HG02642 (cell line): ENCODE measurements at regions not wholly inside any gene's neighbourhood (a gene's known extent, or its start where the extent isn't known, plus 50 kb on each side); places are given as distances from the start of the nearest gene placed in this dataset.

Source experiments
- ATAC-seq: cut with Tn5 transposase; IDR thresholded peaks from one replicate; pipeline ENCODE4 v1.9.1; 2021; ENCODE audit warnings: mild to moderate bottlenecking; ENCODE audit not compliant: unreplicated experiment, poor library complexity

- ATAC-seq = no peak
Observed at GRCh38 chr5:135130261-135131215, 96.5 kb upstream of the PITX1 start.

- no peak for ATAC-seq
Observed at GRCh38 chr5:135129307-135129706, 95.3 kb upstream of the PITX1 start.

GRCh38 chr5:135128361-135128760 lies 94.3 kb upstream of the PITX1 start:
- no peak for ATAC-seq

DNA sequence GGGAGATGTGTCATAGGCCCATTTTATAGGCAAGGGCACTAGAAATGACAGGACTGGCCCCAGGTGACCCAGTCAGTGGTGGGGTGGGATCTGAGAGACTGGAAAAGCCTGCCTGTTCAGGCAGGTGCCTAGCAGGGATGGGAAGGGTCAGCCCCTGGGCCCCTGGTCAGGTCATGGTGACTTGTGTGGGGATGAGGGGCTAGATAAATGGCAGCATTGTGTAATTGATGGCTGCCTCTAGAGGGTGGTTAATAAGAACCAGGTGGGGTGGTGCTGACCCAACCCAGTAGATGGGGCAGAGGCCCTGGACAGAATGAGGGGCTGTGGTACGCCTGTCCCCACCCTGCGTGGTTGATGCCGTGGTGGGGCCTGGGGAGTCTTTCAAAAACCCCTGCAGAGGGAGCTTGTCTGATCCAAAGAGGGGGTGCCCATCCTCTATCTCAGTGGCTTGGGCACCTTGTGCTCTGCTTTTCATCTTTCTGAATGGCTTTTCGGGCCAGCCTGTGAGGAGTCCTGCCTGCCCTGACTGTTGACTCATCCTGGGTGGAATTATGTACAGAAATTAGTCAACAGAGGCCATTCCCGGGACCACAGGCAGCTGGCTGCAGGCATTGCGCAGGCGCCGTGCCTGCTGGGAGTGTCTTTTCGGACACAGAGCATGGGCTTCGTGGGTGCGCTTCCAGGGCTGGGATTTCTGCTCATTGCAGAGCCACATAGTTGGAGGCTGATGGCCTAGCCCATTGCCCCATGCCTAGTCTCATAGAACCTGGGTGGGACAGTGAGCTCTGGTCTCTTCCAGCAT lies 93.6 kb upstream of the PITX1 start:
- no peak for ATAC-seq

DNA sequence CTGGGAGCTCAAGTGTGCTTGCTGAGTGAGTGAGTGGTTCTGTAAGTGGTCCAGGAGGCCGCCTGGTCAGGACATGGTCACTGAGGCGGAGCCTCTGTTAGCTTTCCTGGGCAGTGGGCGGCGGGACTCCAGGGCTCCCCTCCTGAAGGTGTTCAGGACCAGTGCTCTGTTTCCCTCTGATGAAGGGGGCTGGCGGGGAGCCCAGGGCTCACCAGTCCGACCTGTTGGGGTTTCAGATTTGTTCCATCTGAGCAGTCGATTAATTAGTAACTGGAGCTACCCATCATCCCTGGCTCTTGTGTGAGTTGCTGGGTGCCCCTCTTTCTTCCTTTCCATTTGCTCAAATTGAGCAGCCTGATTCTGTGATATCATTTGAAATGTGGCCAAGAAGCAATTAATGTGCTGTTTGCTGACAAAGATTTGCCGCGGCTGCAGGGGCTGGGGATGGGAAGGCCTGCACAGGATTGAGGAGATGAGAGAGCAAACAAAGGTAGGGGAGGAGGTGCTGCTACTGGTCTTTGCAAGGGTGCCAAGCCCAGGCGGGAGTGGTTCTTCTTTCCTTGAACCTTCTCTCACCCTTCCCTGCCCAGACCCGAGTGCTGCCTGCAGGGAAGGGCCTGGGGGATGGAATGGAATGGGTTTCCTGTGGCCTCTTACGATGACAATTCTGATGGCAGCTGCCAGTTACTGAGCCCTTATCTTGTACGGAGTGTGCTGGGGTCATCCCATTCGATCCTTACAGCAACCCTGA lies 92.8 kb upstream of the PITX1 start:
- ATAC-seq = no peak

GRCh38 chr5:135124724-135125123 lies 90.7 kb upstream of the PITX1 start:
- no peak for ATAC-seq

DNA sequence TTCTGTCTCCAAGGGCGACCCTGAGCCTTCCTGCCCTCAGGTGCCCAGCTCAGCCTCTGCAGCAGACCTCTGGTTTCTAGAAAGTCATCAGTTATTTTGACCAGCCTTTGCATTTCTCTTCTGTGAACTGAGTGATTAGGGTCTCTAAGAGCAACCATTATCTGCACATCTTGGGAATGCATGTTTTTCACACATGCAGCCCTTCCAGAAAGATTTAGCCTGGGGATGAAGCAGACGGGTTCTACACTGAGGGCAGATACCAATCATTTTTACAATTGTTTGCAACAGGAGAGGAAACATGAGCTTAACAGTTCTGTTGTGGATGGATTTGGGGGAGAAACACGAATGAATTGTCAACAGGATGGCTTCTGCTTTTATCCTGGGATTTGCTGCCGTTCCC lies 90.1 kb upstream of the PITX1 start:
- ATAC-seq = no peak

DNA sequence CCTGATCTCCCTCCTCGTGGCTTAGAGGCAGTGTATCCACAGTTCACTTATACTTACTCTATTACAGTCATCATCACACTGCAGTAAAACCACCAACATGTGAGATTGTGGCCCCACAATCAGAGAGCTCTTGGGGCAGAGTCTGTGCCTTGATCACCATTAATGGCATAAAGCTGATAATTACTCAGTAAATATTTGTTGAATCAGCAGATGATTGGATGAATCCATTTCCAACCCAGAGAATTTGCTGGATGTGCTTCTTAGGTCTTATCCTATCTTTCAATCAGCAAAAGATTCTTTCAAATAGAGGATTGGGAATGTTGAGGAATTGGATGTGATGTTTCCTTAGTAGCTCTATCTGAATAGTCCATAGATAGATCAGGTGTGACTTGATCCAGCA lies 88.8 kb upstream of the PITX1 start:
- no peak for ATAC-seq

DNA sequence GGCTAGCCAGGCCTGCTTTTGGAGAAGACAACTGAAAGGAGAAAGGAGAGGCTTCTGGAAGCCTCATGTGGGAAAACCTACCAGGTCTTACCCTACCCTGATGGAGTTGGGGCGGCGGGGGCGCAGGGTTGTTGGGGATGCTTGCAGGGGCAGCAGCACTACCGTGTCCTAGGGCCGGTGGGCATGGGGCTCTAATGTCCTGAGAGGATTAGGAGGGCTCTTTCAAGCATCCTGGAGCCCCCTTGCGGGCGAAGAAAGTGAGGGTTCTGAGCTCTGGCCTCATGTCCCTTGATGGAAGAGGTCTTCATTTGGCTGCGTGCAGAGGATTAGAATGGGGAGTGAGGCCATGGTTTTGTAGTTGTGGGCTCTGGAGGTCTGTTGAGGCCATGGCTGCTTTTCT lies 86.9 kb upstream of the PITX1 start:
- no peak for ATAC-seq

- no peak for ATAC-seq
Observed at GRCh38 chr5:135119481-135119880, 85.5 kb upstream of the PITX1 start.

- no peak for ATAC-seq
Observed at GRCh38 chr5:135117590-135117989, 83.6 kb upstream of the PITX1 start.

DNA sequence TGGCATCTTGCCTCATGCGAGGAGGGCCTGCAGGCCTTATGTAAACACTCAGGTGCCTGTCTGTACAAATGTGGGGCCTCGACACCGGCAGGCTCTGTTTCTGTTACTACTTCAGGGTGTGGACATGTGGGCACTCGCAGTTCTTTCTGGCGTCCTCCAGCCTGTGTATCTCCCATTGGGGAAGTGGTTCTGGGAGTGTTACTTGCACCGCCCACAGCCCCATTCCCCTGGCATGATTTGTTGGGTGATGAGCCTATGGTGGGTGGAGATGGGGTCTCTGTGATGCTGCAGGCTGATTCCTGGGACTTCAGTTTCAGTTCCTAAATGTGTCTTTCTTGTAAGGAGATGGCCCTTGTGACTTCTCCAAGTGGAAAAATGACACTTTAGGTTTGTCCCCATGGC lies 82.1 kb upstream of the PITX1 start:
- ATAC-seq = no peak

DNA sequence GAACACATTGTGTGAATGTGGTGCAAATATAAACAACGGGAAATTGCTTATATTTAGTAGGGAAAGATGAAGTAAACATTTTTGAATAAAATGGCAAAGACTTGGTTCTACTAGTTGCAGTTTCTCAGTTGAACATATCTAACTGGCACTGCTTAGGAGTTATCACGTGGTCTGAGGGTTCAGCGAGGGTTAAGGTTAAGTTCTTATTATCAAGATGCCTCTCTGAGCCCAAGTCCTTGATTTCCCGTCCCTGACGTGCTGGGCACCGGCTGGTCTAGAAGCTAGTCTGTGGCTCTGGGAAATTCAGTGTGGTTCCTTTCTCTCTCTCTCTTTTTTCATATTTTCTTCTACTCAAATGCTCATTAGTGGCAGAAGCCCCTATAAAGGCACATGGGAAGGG lies 81.6 kb upstream of the PITX1 start:
- no peak for ATAC-seq

- no peak for ATAC-seq
Observed at GRCh38 chr5:135114759-135115158, 80.7 kb upstream of the PITX1 start.

GRCh38 chr5:135112008-135112725 lies 78.1 kb upstream of the PITX1 start:
- no peak for ATAC-seq

- ATAC-seq = no peak
Observed at GRCh38 chr5:135110785-135111596, 77.0 kb upstream of the PITX1 start.

DNA sequence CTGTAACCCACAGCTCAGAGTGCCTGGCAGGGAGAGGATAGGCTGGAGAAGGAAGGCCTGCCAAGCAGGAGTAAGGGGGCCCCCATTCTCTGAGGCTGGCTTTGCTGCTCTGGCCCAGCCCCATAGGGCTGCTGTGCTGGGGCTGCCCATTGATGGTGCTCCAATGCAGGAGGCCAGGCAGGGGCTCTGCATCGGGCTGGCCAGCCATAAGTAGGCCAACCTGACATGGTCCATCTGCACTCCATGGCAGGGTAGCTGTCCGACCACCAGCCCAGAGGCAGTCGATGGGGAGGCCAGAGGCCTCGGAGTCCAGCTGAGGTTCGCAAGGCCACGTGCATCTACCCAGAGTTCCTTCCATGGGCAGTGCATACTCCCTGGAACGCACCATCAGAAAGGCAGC lies 75.0 kb upstream of the PITX1 start:
- ATAC-seq = no peak

- ATAC-seq = no peak
Observed at GRCh38 chr5:135108569-135108968, 74.5 kb upstream of the PITX1 start.

GRCh38 chr5:135107986-135108385 lies 74.0 kb upstream of the PITX1 start:
- ATAC-seq = no peak
